Uterus (tissue), 3 donors: ENCODE measurements at regions not wholly inside any gene's neighbourhood (a gene's known extent, or its start where the extent isn't known, plus 50 kb on each side); places are given as distances from the start of the nearest gene placed in this dataset.
"Not testable (repeated sequence)": the region's sequence is repeated elsewhere in the genome, so short reads cannot be mapped to it uniquely, and the experiment has no call there.

Experiments used
- DNase-seq, 2 donors: peaks; one replicate each; pipeline ENCODE4 v3.0.0-alpha.2; 2019 to 2020
- H3K27ac ChIP-seq, 2 donors: fragments of 200-600 bp; sonication (generic); 1 replicate in 1 of 2; 2 replicates in 1 of 2; pipeline ENCODE4 v1.5.1; 2016 to 2018
- H3K27me3 ChIP-seq, 2 donors: fragments of 200-600 bp; sonication (generic); one replicate each; pipeline ENCODE4 v1.5.1; 2018 to 2019; ENCODE audit warnings: control low read depth in 1 of 2
- H3K36me3 ChIP-seq, 2 donors: fragments of 200-600 bp; sonication (generic); one replicate each; pipeline ENCODE4 v1.5.1; 2019; ENCODE audit warnings: control low read depth in 1 of 2
- H3K4me1 ChIP-seq, 2 donors: fragments of 200-600 bp; sonication (generic); one replicate each; pipeline ENCODE4 v1.5.1; 2018 to 2019; ENCODE audit warnings: control low read depth in 1 of 2
- H3K4me3 ChIP-seq, 2 donors: fragments of 200-600 bp; sonication (generic); 1 replicate in 1 of 2; 2 replicates in 1 of 2; pipeline ENCODE4 v1.5.1; 2018 to 2019; ENCODE audit warnings: mild to moderate bottlenecking in 1 of 2
- H3K9me3 ChIP-seq, 2 donors: fragments of 200-600 bp; sonication (generic); one replicate each; pipeline ENCODE4 v1.5.1; 2019; ENCODE audit warnings: control low read depth in 1 of 2
- intact Hi-C: fragments of 100-400 bp; cut with DNase I; formaldehyde crosslinking; loops from one replicate; pipeline ENCODE4 v1.15.1; 2023; ENCODE audit warnings: low total_unique reads
- donor health status: DM: yes; HTN: yes; CAD: no.

GRCh38 chr16:88221001-88221761, 161.6 kb upstream of the ZNF469 start:
- DNase-seq, H3K27ac ChIP-seq, H3K27me3 ChIP-seq, H3K4me1 ChIP-seq, intact Hi-C loops, H3K4me3 ChIP-seq, H3K9me3 ChIP-seq, H3K36me3 ChIP-seq: not testable (repeated sequence)

- H3K27me3 ChIP-seq, H3K4me1 ChIP-seq, H3K36me3 ChIP-seq, H3K9me3 ChIP-seq, H3K4me3 ChIP-seq, H3K27ac ChIP-seq, DNase-seq, intact Hi-C loops: not testable (repeated sequence)
Measured at GRCh38 chr16:88223696-88224095, 159.1 kb upstream of the ZNF469 start.

DNA sequence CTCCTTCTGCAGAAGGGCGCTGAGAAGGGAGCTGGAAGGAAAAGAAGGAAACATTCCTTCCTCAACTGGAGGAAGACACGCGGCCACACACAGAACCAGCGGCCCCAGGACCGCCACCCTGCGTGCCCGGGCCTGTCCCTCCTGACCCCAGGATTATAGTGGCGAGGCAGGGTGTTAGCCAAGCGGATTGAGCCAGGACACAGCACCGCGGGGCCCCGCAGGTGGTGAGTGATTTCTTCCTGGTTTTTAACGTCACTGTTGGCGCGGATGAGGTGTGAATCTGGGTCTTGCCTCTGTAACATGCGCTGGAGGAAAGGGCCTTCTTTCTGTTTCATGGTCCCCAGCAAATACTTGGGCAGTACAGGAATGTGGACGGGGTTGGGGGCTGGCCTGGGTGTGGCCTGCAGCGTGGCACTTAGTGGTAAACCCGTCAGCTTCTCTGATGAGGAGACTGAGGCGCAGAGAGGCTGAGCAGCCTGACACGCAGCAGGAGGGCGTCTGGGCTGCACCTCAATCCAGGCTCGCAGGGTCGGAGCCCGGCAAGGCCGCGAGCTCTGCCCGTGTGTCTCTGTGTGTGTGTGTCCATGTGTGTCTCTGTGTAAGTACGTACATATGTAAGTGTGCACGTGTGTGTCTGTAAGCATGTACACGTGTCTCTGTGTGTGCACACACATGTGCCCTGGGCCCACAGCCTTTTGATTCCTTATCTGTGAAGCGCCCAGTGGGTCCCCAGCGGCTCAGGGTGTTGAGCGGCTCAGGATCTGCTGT, 158.4 kb upstream of the ZNF469 start:
- H3K36me3 ChIP-seq, H3K4me3 ChIP-seq, H3K27me3 ChIP-seq, H3K9me3 ChIP-seq, H3K4me1 ChIP-seq, intact Hi-C loops, DNase-seq, H3K27ac ChIP-seq: not testable (repeated sequence)

DNA sequence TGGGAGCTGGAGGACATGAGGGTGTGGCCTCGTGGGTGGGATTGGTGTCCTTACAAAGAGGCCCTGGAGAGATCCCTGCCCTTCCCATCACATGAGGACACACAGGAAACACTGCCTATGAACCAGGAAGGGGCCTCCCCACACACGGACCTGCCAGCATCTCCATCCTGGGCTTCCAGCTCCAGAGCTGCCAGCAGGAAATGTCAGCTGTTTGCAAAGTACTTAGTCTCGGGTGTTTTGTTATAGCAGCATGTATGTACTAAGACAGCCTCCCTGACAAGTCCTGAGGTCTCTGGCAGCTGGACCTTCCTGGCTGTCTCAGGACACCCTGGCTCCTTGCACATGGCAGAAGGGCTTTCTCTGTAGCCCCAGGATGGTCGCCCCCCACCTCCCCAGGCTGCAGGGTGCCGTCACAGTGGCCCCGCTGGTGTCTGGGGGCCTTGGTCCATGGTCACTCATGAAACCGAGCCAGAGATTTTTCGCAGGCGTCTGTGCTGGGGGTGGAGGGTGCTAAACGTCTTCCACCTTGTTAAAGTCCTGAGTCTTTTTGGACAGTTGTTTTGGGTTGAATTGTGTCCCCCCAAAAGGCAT, 157.0 kb upstream of the ZNF469 start:
- H3K4me3 ChIP-seq, H3K4me1 ChIP-seq, H3K36me3 ChIP-seq, H3K9me3 ChIP-seq, DNase-seq, intact Hi-C loops, H3K27me3 ChIP-seq, H3K27ac ChIP-seq: not testable (repeated sequence)

DNA sequence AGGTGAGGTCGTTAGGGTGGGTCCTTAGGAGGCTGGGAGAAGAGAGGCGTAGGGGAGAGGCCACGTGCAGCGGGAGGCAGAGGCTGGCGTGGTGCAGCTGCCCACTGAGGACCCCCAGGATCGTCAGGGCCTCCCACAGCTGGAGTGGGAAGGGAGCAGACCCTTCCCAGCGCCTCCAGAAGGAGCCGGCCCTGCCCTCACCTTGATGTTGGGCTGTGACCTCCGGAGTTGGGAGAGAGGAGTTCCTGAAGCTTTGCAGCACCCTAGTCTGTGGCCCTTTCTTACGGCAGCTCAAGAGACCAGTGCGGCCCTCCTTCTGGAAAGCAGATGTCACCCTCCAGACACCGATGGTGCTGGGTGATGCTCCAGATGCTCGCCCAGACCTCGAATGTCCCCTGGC, 156.5 kb upstream of the ZNF469 start:
- DNase-seq, H3K27me3 ChIP-seq, H3K27ac ChIP-seq, H3K9me3 ChIP-seq, H3K4me1 ChIP-seq, H3K36me3 ChIP-seq, intact Hi-C loops, H3K4me3 ChIP-seq: not testable (repeated sequence)

- H3K27me3 ChIP-seq, H3K27ac ChIP-seq, H3K9me3 ChIP-seq, intact Hi-C loops, H3K4me1 ChIP-seq, H3K4me3 ChIP-seq, DNase-seq, H3K36me3 ChIP-seq: not testable (repeated sequence)
Measured at GRCh38 chr16:88227026-88227721, 155.6 kb upstream of the ZNF469 start.

DNA sequence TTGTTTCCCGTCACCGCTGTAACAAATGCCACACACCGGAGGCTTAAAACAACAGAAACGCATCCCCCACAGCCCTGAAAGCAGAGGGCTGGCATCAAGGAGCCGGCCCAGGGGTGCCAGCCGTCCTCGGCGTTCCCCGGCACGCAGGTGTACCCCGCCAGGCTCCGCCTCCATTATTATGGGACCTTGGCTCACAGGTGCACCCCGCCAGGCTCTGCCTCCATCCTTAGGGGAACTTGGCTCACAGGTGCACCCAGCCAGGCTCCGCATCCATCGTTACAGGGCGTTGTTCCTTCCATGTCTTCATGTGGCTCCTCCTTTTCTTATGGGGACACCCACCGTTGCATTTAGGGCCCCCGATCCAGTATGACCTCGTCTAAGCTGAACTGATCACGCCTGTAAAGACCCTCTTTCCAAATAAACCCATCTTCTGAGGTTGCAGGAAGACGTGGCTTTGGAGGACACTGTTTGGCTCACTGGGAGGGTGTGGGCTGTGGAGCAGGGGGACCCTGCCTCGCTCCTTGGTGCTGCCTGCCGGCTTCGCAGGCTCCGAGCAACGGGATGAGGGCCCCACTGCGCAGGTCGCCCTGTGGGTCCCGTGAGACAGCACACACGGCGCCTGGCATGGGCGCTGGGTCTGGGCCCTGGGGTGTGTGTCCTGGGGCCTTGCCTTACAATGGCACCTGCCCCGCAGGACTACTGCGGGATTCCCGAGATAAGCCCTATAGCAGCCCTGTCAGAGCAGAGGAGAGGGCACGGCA, 154.9 kb upstream of the ZNF469 start:
- H3K27ac ChIP-seq, result peak overlapping the region in 1 of 2 donors; percentile 60
- intact Hi-C loops, H3K36me3 ChIP-seq, DNase-seq, H3K9me3 ChIP-seq, H3K4me3 ChIP-seq, H3K27me3 ChIP-seq, H3K4me1 ChIP-seq: not testable (repeated sequence)

GRCh38 chr16:88228751-88229150, 154.0 kb upstream of the ZNF469 start:
- H3K9me3 ChIP-seq, H3K27ac ChIP-seq, intact Hi-C loops, H3K4me1 ChIP-seq, H3K36me3 ChIP-seq, H3K27me3 ChIP-seq, H3K4me3 ChIP-seq, DNase-seq: not testable (repeated sequence)

DNA sequence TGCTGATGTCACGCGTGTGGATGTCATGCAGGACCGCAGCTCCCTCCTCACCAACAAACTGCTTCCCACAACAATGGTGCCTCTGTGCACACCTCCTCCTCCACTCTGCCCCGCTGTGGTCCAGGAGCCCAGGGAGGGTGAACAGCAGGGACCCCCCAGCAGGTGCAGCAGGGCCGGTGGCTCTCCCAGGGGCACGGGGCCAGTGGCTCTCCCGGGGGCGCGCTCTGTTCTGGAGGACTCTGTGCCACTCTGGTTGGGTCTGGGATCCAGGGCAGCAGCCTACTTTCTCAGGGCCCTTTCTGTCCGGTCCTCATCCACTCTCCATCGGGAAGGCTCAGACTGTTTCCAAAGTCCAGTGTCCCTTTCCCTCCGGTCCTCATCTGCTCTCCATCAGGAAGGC, 153.0 kb upstream of the ZNF469 start:
- H3K27me3 ChIP-seq, H3K9me3 ChIP-seq, H3K4me1 ChIP-seq, H3K36me3 ChIP-seq, intact Hi-C loops, H3K27ac ChIP-seq, DNase-seq, H3K4me3 ChIP-seq: not testable (repeated sequence)

DNA sequence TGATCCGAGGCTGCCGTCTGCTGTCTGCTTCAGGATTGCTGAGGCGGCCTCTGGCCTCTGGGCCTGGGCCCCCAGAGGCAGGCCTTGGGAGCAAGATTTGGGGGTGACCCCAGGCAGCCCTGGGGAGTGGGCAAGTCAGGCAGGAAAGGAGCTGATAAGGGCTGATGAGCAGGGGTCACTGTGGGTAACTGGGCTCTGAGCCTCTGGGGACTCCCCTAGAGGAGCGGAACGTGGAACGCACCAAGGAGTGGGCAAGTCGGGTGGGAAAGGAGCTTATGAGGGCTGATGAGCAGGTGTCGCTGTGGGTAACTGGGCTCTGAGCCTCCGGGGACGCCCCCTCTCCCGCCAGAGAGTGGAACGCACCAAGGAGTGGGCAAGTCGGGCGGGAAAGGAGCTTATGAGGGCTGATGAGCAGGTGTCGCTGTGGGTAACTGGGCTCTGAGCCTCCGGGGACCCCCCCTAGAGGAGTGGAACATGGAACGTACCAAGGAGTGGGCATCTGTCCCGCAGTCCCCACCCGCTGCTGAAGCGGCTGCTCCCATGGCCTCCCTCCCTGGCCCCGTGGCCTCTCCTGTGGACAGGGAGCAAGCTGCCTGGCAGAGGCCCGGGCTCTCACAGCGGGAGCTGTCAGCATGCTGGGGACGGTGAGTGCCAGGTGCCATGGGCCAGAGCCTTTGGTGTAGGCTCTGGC, 152.3 kb upstream of the ZNF469 start:
- H3K4me1 ChIP-seq, H3K36me3 ChIP-seq, H3K9me3 ChIP-seq, H3K27me3 ChIP-seq, H3K27ac ChIP-seq, intact Hi-C loops, H3K4me3 ChIP-seq, DNase-seq: not testable (repeated sequence)

DNA sequence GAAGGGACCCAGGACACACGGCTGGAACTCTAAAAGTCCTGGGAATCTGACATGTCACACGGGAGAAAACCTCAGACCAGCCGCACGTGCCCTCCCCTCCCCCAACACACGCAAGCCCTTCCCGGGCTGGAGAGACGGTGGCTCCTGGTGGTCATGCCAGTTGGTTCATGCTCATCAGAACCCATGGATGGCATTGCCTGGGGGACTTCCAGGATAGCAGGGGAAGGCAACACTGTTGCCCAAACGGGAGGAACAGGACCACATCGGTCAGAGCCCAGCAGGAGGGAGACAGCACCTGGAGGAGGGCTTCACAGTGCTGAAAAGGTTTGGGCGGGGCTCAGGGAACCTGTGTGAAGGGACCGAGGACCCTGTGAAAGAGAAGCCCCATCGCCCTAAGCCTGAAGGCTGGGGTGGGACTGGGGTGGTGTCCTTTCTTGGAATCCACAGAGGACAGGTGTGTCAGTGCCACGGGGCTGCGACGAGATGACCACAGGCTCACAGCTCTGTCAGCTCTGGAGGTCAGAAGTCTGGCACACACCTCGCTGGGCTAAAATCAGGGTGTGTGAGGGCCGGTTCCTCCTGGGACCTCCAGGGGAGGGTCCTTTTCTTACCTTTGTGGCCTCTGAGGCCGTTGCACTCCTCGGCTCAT, 151.7 kb upstream of the ZNF469 start:
- intact Hi-C loops, H3K27ac ChIP-seq, H3K4me3 ChIP-seq, DNase-seq, H3K36me3 ChIP-seq, H3K9me3 ChIP-seq, H3K27me3 ChIP-seq, H3K4me1 ChIP-seq: not testable (repeated sequence)

GRCh38 chr16:88231839-88232238, 150.9 kb upstream of the ZNF469 start:
- H3K9me3 ChIP-seq, DNase-seq, H3K27me3 ChIP-seq, H3K36me3 ChIP-seq, H3K4me3 ChIP-seq, intact Hi-C loops, H3K4me1 ChIP-seq: not testable (repeated sequence)
- peak overlapping the region; percentile 75 to 90 for H3K27ac ChIP-seq
